AG04449 (cell line): ENCODE measurements at regions not wholly inside any gene's neighbourhood (a gene's known extent, or its start where the extent isn't known, plus 50 kb on each side); places are given as distances from the start of the nearest gene placed in this dataset.

Experiments used
- CTCF ChIA-PET: fragments of 350-600 bp; formaldehyde crosslinking; extraction: SDS; loops from one replicate; lab custom pipeline; 2021; ENCODE audit warnings: antibody characterized with exemption; lab: Yijun Ruan, JAX
- POLR2A ChIA-PET: fragments of 400-600, 350-600 bp; formaldehyde crosslinking; extraction: SDS; loops from one replicate; lab custom pipeline; 2020; ENCODE audit warnings: antibody characterized with exemption, inconsistent platforms; lab: Yijun Ruan, JAX
- DNase-seq: peaks from one replicate; pipeline ENCODE4 v3.0.0-alpha.2; 2010; ENCODE audit warnings: low read depth, low spot score
- H3K4me3 ChIP-seq: 2 replicates; pipeline ENCODE4 v1.5.1; 2011; ENCODE audit warnings: low read depth, mild to moderate bottlenecking, control low read depth, low read length
- CTCF ChIP-seq: IDR thresholded peaks from one replicate; pipeline ENCODE4 v1.5.1; 2011; ENCODE audit warnings: mild to moderate bottlenecking, moderate library complexity, low read length, control low read depth, inconsistent platforms; ENCODE audit not compliant: insufficient read depth; ENCODE audit errors: missing control alignments

GRCh38 chr11:106321601-106322000 is 244.1 kb downstream of the AASDHPPT start:
- CTCF ChIA-PET = no interaction called here
- DNase-seq = no peak
- POLR2A ChIA-PET = no interaction called here
- no peak for TF ChIP-seq CTCF
- H3K4me3 ChIP-seq = no peak overlapping the region

GRCh38 chr11:106322106-106322505 is 244.6 kb downstream of the AASDHPPT start:
- no peak for DNase-seq
- no peak overlapping the region for H3K4me3 ChIP-seq
- TF ChIP-seq CTCF = no peak
- ChIA-PET POLR2A (no interaction called here), CTCF (no interaction called here)

- no peak for TF ChIP-seq CTCF
- CTCF ChIA-PET = interaction anchor here (1.8 kb wide), 1 partner anchor 259 kb away, joined by 8 read pairs; no protein-coding TSS in a partner anchor
- H3K4me3 ChIP-seq = no peak overlapping the region
- no peak for DNase-seq
- POLR2A ChIA-PET = no interaction called here
Observed at GRCh38 chr11:106326087-106326486, 248.6 kb downstream of the AASDHPPT start.

GRCh38 chr11:106327134-106327533 is 249.7 kb downstream of the AASDHPPT start:
- POLR2A ChIA-PET = no interaction called here
- no peak overlapping the region for H3K4me3 ChIP-seq
- CTCF ChIA-PET = interaction anchor here (1.0 to 1.3 kb wide), 2 partner anchors 8 to 259 kb away, joined by 3 to 5 read pairs; no protein-coding TSS in a partner anchor
- DNase-seq = no peak
- TF ChIP-seq CTCF = no peak

GRCh38 chr11:106327637-106328036 is 250.2 kb downstream of the AASDHPPT start:
- CTCF ChIA-PET = interaction anchor here (1.0 to 1.3 kb wide), 2 partner anchors 9 to 258 kb away, joined by 3 to 5 read pairs; no protein-coding TSS in a partner anchor
- DNase-seq = no peak
- POLR2A ChIA-PET = no interaction called here
- no peak for TF ChIP-seq CTCF
- H3K4me3 ChIP-seq = no peak overlapping the region

- POLR2A ChIA-PET = interaction anchor here (0.6 kb wide), 1 partner anchor 21 kb away, joined by 3 read pairs; no protein-coding TSS in a partner anchor
- CTCF ChIA-PET = interaction anchor here (0.7 to 1.4 kb wide), 3 partner anchors 9 to 256 kb away, joined by 3 to 5 read pairs (median 4); no protein-coding TSS in a partner anchor
- DNase-seq = no peak
- H3K4me3 ChIP-seq = no peak overlapping the region
- TF ChIP-seq CTCF = no peak
Observed at GRCh38 chr11:106329273-106330018, 252.0 kb downstream of the AASDHPPT start.
